Thyroid gland (tissue), 4 donors: ENCODE measurements at regions not wholly inside any gene's neighbourhood (a gene's known extent, or its start where the extent isn't known, plus 50 kb on each side); places are given as distances from the start of the nearest gene placed in this dataset.

Experiments used
- POLR2A ChIP-seq, 2 donors: fragments of 450-650 bp; IDR thresholded peaks; one replicate each; pipeline ENCODE4 v1.6.1; 2017; ENCODE audit warnings: antibody characterized with exemption in 2 of 2, mild to moderate bottlenecking in 2 of 2, moderate library complexity in 1 of 2
- TF ChIP-seq, protein P1 (sequence below), 6 experiments: fragments of 200-600 bp in 3 of 6; fragments of 450-650 bp in 3 of 6; sonication (generic) in 3 of 6; IDR thresholded peaks; one replicate each; pipeline ENCODE4 v1.5.1; 2016 to 2019; ENCODE audit warnings: antibody characterized with exemption in 6 of 6, mild to moderate bottlenecking in 2 of 6, inconsistent platforms in 1 of 6, moderate library complexity in 1 of 6

DNA sequence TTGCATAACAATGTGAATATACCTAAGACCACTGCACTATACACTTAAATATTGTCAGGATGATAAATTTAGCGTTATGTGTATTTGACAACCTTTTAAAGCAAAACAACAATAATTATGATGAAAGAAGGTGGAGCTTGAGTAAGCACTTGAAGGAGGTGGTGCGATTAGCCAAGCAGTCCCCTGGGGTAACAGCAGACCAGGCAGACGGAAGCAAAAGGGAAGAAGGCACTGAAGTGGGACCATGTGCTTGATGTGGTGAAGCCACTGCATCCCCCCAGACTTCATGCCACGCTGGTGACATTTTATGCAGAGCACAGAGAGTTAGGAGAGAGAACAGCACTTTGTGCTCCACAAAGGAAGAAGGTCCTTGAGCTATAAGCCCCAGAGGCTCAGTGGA lies 58.3 kb upstream of the ZNF507 start:
- TF ChIP-seq, protein P1, sequence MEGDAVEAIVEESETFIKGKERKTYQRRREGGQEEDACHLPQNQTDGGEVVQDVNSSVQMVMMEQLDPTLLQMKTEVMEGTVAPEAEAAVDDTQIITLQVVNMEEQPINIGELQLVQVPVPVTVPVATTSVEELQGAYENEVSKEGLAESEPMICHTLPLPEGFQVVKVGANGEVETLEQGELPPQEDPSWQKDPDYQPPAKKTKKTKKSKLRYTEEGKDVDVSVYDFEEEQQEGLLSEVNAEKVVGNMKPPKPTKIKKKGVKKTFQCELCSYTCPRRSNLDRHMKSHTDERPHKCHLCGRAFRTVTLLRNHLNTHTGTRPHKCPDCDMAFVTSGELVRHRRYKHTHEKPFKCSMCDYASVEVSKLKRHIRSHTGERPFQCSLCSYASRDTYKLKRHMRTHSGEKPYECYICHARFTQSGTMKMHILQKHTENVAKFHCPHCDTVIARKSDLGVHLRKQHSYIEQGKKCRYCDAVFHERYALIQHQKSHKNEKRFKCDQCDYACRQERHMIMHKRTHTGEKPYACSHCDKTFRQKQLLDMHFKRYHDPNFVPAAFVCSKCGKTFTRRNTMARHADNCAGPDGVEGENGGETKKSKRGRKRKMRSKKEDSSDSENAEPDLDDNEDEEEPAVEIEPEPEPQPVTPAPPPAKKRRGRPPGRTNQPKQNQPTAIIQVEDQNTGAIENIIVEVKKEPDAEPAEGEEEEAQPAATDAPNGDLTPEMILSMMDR (IDR thresholded peaks at IDR 0.05): no peak
- no peak for TF ChIP-seq POLR2A (IDR thresholded peaks at IDR 0.05)
